ENCODE measurements at regions not wholly inside any gene's neighbourhood (a gene's known extent, or its start where the extent isn't known, plus 50 kb on each side); places are given as distances from the start of the nearest gene placed in this dataset.
A peak's percentile ranks its signal among the peaks of the same experiment; 100 is the strongest.

DNA sequence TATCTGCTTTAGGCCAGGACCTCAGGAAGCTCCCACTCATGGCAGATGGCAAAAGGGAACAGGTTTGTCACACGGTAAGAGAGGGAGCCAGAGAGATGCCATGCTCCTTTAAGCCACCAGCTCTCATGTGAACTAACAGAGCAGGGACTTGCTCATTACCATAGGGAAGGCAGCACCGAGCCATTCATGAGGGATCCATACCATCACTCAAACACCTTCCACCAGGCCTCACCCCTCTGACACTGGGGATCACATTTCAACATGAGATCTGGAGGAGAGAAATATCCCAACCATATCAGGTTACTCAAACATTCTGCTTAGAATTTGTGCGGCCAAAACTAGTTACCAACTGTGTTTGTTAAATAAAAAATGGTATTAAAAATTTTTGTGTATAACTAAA is 427.0 kb downstream of the UQCRFS1 start:
- H3K36me3 Mint-ChIP-seq = no peaks in the 10 kb centered on the region
- H3K27ac Mint-ChIP-seq = no peak overlapping the region
- no peak for DNase-seq (ENCODE audit: low spot score in 2 of 2)
- no peaks in the 10 kb centered on the region for H3K4me1 Mint-ChIP-seq
- H3K4me3 Mint-ChIP-seq = no peak overlapping the region
- H3K9me3 Mint-ChIP-seq = peaks cover 23% of the 10 kb centered on the region
- no peak for ATAC-seq

DNA sequence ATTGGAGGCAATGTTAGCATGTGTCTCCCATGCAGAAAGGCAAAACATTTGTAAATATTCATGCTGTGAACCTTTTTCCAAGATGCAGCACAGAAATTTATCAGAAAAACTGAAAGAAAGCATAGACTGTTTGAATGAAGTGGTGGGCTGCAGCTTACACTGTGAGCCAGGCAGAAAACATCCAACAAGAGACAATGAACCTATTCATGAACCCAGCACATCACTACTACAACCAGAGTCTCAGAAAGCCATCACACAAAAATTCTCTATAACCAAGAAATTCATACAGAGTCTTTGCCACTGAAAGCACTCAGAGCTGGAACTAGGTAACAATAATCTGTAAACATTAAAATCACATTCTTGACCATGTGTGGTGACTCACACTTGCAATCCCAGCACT is 448.9 kb downstream of the UQCRFS1 start:
- Mint-ChIP-seq H3K4me3 (no peak overlapping the region), H3K36me3 (no peaks in the 10 kb centered on the region), H3K9me3 (peaks cover 14% of the 10 kb centered on the region), H3K27ac (no peak overlapping the region), H3K4me1 (no peaks in the 10 kb centered on the region)
- no peak for ATAC-seq
- no peak for DNase-seq (ENCODE audit: low spot score in 2 of 2)

DNA sequence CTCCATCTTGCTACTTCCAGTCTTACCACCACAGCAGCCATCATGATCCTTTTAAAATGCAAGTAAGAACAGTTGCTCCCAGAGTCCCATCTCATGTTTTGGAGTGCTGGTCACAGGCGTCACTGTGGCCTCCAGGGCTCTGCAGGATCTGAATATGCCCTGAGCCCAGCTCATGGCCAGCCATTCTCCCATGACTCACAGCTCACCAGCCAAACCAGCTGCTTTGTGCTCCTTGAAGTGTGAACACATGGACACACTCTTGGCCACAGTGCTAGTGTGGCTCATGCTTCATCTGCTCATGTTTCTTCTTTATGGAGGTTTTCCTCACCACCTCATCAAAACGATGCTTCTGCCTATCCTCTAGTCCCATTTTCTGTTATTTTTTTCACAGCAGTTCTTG is 466.5 kb downstream of the UQCRFS1 start:
- H3K27ac Mint-ChIP-seq = no peak overlapping the region
- no peak for DNase-seq (ENCODE audit: low spot score in 2 of 2)
- H3K36me3 Mint-ChIP-seq = no peaks in the 10 kb centered on the region
- no peaks in the 10 kb centered on the region for H3K4me1 Mint-ChIP-seq
- no peaks in the 10 kb centered on the region for H3K9me3 Mint-ChIP-seq
- H3K4me3 Mint-ChIP-seq = no peak overlapping the region
- peak; percentile 21 for ATAC-seq

DNA sequence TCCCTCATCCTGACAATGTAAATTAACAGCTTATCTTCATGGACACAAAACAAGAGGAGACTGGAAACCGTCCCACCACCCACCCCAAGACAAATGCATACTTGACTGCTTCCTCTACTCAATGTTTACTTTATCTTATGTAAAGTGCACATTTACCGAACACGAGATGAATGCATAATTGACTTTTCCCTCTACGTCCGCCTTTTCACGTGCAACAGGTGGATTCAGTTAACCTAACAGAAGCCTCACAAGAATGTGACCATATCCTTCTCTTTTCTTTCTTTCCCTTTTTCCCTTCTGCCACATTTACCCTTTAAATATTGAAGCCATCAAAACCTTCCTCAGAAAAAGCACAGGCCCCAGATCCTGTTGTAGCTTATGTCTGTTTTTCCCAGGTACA is 468.0 kb downstream of the UQCRFS1 start:
- DNase-seq (ENCODE audit: low spot score in 2 of 2) (no peak), ATAC-seq (no peak)
- no peaks in the 10 kb centered on the region for H3K36me3 Mint-ChIP-seq
- H3K9me3 Mint-ChIP-seq = no peaks in the 10 kb centered on the region
- no peak overlapping the region for H3K27ac Mint-ChIP-seq
- no peaks in the 10 kb centered on the region for H3K4me1 Mint-ChIP-seq
- H3K4me3 Mint-ChIP-seq = no peak overlapping the region

DNA sequence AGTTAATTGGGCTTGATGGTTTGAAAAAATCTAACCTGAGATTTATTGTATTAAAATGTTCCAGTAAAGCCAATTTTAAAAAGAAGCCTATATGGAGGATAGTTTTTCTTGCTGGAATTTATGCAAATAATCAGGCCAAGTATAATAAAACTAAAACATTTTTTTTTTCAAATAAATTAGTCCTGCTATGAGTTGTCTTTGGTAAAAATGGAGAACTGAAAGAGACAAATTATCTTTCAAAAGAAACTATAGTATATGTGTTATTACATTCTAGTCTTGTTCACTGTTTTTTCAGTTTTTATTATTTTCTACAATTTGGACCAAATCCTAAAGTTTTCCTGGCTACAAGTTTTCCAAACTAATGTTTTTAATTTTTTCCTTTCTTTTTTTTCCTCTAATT is 468.9 kb downstream of the UQCRFS1 start:
- Mint-ChIP-seq H3K9me3 (no peaks in the 10 kb centered on the region), H3K36me3 (no peaks in the 10 kb centered on the region), H3K4me1 (no peaks in the 10 kb centered on the region), H3K27ac (no peak overlapping the region), H3K4me3 (no peak overlapping the region)
- DNase-seq (ENCODE audit: low spot score in 2 of 2) (no peak), ATAC-seq (no peak)

DNA sequence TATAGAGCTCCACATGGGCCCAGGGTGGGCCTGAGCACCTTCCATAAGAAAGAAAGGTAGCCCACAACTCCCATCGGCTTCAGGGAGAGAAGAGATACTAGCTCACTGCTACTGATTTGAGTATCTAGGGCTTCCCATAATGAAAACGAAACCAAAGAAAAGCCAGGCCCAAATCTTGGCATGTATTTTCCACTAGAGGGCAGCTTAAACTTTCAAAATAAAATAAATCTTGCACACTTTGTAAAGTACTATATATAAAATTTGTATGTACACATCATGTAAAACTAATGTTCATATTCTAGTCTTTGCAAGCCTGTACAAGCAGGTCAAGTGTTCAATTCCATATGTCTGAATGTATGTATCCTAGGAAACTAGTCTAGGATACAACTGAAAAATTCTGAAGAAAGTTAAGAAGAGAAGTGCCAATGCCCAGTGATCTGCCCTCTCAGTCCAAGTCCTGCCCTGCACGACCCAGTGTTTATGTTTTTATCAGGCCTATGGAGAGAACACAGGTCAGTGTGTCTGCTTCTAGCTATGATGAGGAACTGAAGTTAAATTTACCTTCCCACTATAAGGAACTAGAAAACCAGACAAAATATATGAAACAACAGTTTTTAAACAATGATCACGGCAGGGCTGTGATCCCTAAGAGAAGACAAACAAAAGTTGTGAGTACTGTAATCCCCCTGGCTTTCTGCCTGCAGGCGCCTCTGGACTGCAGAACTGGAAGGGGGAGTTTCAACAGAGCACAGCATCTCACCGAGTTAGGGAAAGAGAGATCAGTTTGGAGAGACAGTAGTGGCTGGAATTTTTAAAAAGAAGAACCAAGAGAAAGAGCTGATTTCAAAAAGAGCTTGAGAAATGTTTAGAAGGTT is 475.7 kb downstream of the UQCRFS1 start:
- DNase-seq (ENCODE audit: low spot score in 2 of 2) (peak in 1 of 2 donors; percentile 54), ATAC-seq (peak; percentile 56)
- Mint-ChIP-seq H3K4me3 (no peak overlapping the region), H3K4me1 (peaks cover 7% of the 10 kb centered on the region), H3K36me3 (no peaks in the 10 kb centered on the region), H3K27ac (peak overlapping the region; percentile 4), H3K9me3 (no peaks in the 10 kb centered on the region)

DNA sequence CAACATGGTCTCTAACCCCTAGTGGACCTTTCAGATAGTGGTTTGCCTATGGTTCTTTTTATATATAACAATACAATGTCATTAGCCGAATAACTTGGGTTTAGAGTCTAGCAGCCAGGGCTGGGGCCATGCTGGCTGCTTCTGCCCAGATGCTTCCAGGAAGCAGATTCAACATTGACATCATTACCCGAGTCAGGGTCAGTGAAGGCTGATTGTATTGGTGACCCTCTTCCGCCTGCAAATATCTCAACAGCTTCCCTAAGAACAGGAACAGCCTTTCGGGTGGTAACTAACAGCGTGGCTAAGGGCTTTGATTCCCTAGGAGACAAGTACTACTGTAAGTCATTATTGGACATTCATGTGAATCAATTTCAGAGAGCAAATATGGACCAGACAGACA is 476.4 kb downstream of the UQCRFS1 start:
- Mint-ChIP-seq H3K4me3 (no peak overlapping the region), H3K9me3 (no peaks in the 10 kb centered on the region), H3K4me1 (peaks cover 7% of the 10 kb centered on the region), H3K27ac (peak overlapping the region; percentile 4), H3K36me3 (no peaks in the 10 kb centered on the region)
- ATAC-seq = no peak
- no peak for DNase-seq (ENCODE audit: low spot score in 2 of 2)

DNA sequence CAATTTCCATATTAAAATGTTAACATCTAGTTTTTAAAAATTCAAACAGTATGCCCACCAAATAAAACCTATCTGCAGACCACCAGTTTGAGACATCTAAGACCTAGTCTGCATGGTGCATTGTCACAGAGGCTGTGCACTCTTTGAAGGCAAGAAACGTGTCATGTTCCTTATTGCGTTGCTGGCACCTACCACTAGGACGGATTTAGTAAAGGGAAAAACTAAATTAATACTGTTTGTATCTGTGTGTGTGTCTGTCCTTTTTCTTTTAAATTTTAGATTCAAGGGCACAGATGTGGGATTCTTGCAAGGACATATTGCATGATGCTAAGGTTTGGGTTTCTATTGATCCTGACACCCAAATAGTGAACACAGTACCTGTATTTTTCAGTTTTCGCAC is 481.4 kb downstream of the UQCRFS1 start:
- Mint-ChIP-seq H3K4me1 (peaks cover 3% of the 10 kb centered on the region), H3K27ac (no peak overlapping the region), H3K9me3 (no peaks in the 10 kb centered on the region), H3K4me3 (no peak overlapping the region), H3K36me3 (no peaks in the 10 kb centered on the region)
- no peak for DNase-seq (ENCODE audit: low spot score in 2 of 2)
- ATAC-seq = no peak

DNA sequence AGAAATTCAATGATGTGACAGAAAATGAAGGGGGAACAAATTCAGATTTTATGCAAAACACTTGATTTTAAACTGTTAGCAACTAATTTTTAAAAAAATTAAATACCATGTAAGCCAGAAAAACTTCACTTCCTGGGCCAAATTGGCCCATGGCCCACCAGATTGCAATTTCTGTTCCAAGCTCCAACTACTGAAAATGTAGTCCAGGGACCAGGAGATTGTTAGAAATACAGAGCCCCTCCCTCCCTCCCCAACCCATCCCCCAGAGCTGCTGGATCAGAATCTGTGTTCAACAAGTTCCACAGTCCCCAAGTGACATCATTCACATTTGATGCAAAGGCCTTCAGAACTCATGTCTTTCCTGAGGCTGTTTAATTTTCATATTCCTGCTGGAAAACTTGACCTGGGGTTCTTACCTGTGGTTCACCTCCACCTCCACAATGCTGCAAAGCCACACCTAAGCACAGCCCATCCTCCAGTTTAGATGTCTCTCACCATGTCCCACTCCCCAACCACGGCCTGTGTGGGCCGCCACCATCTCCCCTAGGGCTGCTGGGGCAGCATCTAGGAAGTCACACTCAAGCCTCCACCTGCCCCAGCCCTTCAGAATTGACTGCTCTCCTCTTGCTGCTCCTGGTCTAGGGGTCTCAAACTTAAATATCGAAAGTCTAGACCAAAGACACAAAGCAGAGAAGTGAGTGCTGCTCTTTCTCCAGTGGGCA is 482.0 kb downstream of the UQCRFS1 start:
- H3K4me3 Mint-ChIP-seq = no peak overlapping the region
- ATAC-seq = no peak
- H3K27ac Mint-ChIP-seq = no peak overlapping the region
- no peaks in the 10 kb centered on the region for H3K9me3 Mint-ChIP-seq
- no peaks in the 10 kb centered on the region for H3K36me3 Mint-ChIP-seq
- no peak for DNase-seq (ENCODE audit: low spot score in 2 of 2)
- H3K4me1 Mint-ChIP-seq = no peaks in the 10 kb centered on the region

DNA sequence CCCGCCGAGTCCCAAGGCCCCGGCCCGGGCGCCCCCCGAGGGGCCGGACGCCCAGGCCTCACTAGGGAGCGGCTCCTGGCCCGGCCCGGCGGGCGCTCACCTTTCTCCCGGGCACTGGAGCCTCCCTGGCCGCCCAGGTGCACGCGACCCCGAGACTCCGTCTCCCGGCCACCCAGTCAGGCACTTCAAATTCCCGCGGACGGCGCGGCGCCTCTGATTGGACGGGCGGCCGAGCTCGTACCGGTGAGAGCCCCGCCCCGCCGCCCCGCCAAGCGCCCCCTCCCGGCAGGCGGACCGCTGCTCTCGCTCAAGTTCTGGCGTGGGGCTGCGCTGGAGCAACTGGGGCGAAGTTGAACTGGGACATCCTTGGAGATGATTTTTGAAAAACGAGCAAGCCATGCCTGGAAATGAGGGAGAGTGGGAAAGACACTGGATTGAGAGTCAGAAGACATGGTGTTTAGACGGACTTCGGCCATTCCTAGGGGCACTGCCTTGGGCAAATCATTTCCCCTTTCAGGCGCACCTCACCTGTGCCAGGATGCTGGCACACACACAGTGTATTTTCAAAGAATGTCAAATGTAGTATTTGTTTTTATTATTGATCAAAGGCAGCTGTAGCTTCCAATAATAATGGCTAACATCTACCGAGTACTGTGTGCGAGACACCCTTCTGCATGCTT is 485.3 kb downstream of the UQCRFS1 start:
- no peak for ATAC-seq
- no peaks in the 10 kb centered on the region for H3K36me3 Mint-ChIP-seq

DNA sequence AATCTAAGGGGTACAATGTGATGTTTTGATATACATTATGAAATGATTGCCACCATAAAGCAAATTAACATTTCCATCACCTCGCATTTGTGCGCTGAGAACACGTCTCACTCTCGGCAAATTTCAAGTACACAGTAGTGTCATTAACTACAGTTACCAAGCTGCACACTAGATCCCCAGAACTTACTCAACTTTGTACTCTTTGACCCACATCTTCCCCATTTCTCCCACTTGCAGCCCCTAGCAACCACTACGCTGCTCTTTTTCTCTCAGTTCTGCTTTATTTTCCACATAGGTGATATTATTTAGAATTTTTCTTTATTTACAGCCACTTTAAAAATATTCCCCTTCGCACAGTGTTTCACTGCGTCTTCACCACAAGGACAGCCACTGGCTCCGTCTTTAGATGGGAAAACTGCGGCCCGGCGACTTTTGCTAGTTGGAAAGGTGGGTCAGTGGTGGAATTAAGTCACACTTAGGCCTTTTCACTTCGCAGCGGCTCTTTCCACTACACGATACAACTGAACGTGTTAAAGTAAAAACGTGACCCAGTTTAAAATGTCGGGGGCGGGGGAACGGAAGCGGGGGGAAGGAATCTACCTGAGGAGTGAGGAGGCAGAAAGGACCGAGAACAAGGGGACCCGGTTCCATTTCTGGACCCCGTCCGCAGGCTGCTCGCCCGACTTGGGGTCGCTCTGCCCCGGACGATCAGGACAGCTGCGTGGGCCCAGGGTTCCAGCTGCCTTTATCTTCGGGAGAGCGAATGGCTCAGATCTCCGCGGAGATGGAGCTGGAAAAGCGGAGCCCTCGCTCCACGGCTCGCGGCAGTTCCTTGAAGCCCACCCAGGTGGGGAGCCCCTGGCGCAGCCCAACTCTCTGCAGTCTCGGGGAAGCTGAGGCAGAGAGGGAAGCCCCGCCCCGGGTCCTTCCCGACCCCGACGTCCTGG is 486.1 kb downstream of the UQCRFS1 start:
- ATAC-seq = no peak

More for the DNA sequence above, 485.3 kb downstream of the UQCRFS1 start:
- peak in 1 of 2 donors; percentile 50 for DNase-seq (ENCODE audit: low spot score in 2 of 2)
- no peaks in the 10 kb centered on the region for H3K9me3 Mint-ChIP-seq
- H3K27ac Mint-ChIP-seq = no peak overlapping the region
- H3K4me1 Mint-ChIP-seq = no peaks in the 10 kb centered on the region
- H3K4me3 Mint-ChIP-seq = no peak overlapping the region

DNA sequence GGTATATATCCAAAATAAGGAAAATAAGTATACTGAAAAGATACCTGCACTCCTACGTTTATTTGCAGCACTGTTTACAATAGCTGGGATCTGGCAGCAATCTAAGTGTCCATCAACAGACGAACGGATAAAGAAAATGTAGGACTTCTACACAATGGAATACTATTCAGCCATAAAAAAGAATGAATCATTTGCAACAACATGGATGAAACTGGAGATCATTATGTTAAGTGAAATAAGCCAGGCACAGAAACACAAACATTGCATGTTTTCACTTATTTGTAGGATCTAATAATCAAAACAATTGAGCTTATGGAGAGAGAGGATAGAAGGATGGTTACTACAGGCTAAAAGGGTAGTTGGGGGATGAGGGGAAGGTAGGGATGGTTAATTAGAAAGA is 494.0 kb downstream of the UQCRFS1 start:
- no peaks in the 10 kb centered on the region for H3K36me3 Mint-ChIP-seq
- H3K27ac Mint-ChIP-seq = no peak overlapping the region
- DNase-seq (ENCODE audit: low spot score in 2 of 2) (no peak), ATAC-seq (no peak)
- no peak overlapping the region for H3K4me3 Mint-ChIP-seq
- no peaks in the 10 kb centered on the region for H3K4me1 Mint-ChIP-seq
- peaks cover 2% of the 10 kb centered on the region for H3K9me3 Mint-ChIP-seq

More for the DNA sequence above, 486.1 kb downstream of the UQCRFS1 start:
- Mint-ChIP-seq H3K36me3 (no peaks in the 10 kb centered on the region), H3K4me3 (no peak overlapping the region), H3K4me1 (no peaks in the 10 kb centered on the region), H3K9me3 (no peaks in the 10 kb centered on the region), H3K27ac (no peak overlapping the region)
- no peak for DNase-seq (ENCODE audit: low spot score in 2 of 2)

DNA sequence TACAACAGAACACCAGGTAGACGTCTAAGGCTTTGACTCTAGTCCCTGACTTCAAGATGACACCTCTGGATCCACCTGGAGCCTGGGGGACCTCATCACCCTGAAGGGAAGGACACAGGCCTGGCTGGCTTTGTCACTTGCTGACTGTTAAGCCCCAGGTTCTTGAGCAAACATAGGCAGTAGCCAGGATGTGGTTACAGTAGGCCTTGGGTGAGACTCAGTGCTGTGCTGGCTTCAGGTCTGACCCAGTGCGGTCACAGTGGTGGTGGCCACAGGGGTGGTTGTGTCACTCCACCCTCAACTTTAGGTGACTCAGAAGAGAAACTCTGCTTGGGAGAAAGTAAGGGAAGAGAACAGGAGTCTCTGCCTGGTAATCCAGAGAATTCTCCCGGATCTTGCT is 497.8 kb downstream of the UQCRFS1 start:
- H3K4me3 Mint-ChIP-seq = no peak overlapping the region
- H3K4me1 Mint-ChIP-seq = no peaks in the 10 kb centered on the region
- ATAC-seq = no peak

DNA sequence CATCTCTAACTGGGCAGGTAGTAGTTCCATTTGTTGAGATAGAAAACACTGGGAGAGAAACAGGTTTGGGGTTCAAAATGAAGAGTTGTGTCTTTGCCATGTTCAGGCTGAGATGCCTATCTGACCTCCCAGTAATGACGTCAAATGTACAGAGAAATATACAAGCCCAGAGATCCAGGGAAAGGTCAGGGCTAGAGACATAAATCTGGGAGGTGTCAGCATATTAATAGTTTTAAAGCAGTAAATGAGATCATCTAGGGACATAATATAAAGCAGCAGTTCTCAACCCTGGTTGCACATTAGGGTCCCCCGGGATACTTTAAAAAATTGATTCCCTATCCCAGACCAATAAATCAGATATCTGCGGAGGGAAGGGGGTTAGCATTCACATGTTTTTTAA is 501.5 kb downstream of the UQCRFS1 start:
- ATAC-seq (no peak), DNase-seq (ENCODE audit: low spot score in 2 of 2) (no peak)
- no peak overlapping the region for H3K27ac Mint-ChIP-seq
- no peaks in the 10 kb centered on the region for H3K4me1 Mint-ChIP-seq
- no peaks in the 10 kb centered on the region for H3K36me3 Mint-ChIP-seq
- no peak overlapping the region for H3K4me3 Mint-ChIP-seq
- H3K9me3 Mint-ChIP-seq = no peaks in the 10 kb centered on the region

More for the DNA sequence above, 497.8 kb downstream of the UQCRFS1 start:
- H3K9me3 Mint-ChIP-seq = peaks cover 2% of the 10 kb centered on the region
- no peak for DNase-seq (ENCODE audit: low spot score in 2 of 2)
- no peaks in the 10 kb centered on the region for H3K36me3 Mint-ChIP-seq
- no peak overlapping the region for H3K27ac Mint-ChIP-seq

DNA sequence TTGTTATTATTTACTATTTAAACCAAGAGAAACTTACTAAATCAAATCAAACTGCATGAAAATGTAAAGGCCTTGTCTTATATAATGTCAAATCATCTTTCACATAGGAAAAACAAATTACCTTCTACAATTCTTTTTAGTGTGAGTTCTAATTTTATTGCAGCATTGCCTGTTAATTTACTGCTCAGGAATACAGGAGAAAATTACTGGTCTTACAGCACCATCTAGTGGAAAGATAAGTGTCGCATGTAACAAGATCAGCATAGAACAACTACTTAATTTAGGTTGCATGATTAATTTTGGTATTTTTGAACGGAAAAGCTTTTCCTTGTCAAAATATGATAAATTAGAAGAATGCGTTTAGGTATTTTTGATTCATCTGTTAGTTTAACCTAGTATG is 502.7 kb downstream of the UQCRFS1 start:
- ATAC-seq = no peak
- Mint-ChIP-seq H3K9me3 (no peaks in the 10 kb centered on the region), H3K27ac (no peak overlapping the region), H3K4me1 (no peaks in the 10 kb centered on the region), H3K4me3 (no peak overlapping the region), H3K36me3 (no peaks in the 10 kb centered on the region)
- no peak for DNase-seq (ENCODE audit: low spot score in 2 of 2)
